ENCODE measurements at regions not wholly inside any gene's neighbourhood (a gene's known extent, or its start where the extent isn't known, plus 50 kb on each side); places are given as distances from the start of the nearest gene placed in this dataset.

DNA sequence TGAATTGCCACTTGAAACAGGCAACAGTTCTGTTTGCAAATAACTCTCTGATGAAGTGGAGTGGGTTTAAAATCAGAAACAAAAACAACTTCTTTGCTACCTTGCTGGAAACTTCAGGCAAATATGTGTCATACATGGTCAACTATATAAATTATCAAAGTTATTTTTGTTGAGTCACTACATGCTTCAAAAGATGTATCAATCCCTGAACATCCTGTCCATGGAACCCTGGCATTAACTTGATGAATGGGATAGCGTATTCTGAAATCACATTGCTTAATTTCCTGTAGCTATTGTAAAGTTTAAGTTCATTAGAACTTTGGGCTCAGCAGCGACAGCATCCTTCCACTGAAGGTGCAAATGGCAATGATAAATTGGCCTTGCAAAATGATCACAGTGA lies 213.6 kb upstream of the MAF start:
- TF ChIP-seq, protein P1, sequence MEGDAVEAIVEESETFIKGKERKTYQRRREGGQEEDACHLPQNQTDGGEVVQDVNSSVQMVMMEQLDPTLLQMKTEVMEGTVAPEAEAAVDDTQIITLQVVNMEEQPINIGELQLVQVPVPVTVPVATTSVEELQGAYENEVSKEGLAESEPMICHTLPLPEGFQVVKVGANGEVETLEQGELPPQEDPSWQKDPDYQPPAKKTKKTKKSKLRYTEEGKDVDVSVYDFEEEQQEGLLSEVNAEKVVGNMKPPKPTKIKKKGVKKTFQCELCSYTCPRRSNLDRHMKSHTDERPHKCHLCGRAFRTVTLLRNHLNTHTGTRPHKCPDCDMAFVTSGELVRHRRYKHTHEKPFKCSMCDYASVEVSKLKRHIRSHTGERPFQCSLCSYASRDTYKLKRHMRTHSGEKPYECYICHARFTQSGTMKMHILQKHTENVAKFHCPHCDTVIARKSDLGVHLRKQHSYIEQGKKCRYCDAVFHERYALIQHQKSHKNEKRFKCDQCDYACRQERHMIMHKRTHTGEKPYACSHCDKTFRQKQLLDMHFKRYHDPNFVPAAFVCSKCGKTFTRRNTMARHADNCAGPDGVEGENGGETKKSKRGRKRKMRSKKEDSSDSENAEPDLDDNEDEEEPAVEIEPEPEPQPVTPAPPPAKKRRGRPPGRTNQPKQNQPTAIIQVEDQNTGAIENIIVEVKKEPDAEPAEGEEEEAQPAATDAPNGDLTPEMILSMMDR (IDR thresholded peaks at IDR 0.05): no peak
- TF ChIP-seq ZNF512 (CRISPR knock-in tag; IDR thresholded peaks at IDR 0.05; ENCODE audit: borderline replicate concordance) (no peak), NFYB (CRISPR knock-in tag; conservative IDR thresholded peaks at IDR 0.05; ENCODE audit: low read depth) (no peak), KAT7 (CRISPR knock-in tag; IDR thresholded peaks at IDR 0.05; ENCODE audit: borderline replicate concordance) (no peak), USF1 (CRISPR knock-in tag; IDR thresholded peaks at IDR 0.05) (no peak), ZNF263 (CRISPR knock-in tag; IDR thresholded peaks at IDR 0.05; ENCODE audit: low read depth) (no peak), SOX15 (CRISPR knock-in tag; IDR thresholded peaks at IDR 0.05) (no peak), NFE2L1 (CRISPR knock-in tag; IDR thresholded peaks at IDR 0.05) (no peak)
- TF ChIP-seq, protein P2, sequence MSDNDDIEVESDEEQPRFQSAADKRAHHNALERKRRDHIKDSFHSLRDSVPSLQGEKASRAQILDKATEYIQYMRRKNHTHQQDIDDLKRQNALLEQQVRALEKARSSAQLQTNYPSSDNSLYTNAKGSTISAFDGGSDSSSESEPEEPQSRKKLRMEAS (CRISPR knock-in tag; IDR thresholded peaks at IDR 0.05): no peak
- TF ChIP-seq, protein P3, sequence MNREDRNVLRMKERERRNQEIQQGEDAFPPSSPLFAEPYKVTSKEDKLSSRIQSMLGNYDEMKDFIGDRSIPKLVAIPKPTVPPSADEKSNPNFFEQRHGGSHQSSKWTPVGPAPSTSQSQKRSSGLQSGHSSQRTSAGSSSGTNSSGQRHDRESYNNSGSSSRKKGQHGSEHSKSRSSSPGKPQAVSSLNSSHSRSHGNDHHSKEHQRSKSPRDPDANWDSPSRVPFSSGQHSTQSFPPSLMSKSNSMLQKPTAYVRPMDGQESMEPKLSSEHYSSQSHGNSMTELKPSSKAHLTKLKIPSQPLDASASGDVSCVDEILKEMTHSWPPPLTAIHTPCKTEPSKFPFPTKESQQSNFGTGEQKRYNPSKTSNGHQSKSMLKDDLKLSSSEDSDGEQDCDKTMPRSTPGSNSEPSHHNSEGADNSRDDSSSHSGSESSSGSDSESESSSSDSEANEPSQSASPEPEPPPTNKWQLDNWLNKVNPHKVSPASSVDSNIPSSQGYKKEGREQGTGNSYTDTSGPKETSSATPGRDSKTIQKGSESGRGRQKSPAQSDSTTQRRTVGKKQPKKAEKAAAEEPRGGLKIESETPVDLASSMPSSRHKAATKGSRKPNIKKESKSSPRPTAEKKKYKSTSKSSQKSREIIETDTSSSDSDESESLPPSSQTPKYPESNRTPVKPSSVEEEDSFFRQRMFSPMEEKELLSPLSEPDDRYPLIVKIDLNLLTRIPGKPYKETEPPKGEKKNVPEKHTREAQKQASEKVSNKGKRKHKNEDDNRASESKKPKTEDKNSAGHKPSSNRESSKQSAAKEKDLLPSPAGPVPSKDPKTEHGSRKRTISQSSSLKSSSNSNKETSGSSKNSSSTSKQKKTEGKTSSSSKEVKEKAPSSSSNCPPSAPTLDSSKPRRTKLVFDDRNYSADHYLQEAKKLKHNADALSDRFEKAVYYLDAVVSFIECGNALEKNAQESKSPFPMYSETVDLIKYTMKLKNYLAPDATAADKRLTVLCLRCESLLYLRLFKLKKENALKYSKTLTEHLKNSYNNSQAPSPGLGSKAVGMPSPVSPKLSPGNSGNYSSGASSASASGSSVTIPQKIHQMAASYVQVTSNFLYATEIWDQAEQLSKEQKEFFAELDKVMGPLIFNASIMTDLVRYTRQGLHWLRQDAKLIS (CRISPR knock-in tag; IDR thresholded peaks at IDR 0.05; ENCODE audit: borderline replicate concordance): no peak
- TF ChIP-seq, protein P4, sequence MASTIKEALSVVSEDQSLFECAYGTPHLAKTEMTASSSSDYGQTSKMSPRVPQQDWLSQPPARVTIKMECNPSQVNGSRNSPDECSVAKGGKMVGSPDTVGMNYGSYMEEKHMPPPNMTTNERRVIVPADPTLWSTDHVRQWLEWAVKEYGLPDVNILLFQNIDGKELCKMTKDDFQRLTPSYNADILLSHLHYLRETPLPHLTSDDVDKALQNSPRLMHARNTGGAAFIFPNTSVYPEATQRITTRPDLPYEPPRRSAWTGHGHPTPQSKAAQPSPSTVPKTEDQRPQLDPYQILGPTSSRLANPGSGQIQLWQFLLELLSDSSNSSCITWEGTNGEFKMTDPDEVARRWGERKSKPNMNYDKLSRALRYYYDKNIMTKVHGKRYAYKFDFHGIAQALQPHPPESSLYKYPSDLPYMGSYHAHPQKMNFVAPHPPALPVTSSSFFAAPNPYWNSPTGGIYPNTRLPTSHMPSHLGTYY (CRISPR knock-in tag; IDR thresholded peaks at IDR 0.05): no peak

Data from WTC11 (cell line).